ENCODE measurements at regions not wholly inside any gene's neighbourhood (a gene's known extent, or its start where the extent isn't known, plus 50 kb on each side); places are given as distances from the start of the nearest gene placed in this dataset.

GRCh38 chr4:22574424-22574823 lies 58.6 kb upstream of the ADGRA3 start:
- TF ChIP-seq CTCF (IDR thresholded peaks at IDR 0.05; ENCODE audit: low read depth, low read length) (no peak), EZH2phosphoT487 (IDR thresholded peaks at IDR 0.05; ENCODE audit: low read depth) (no peak)
